ENCODE measurements at regions not wholly inside any gene's neighbourhood (a gene's known extent, or its start where the extent isn't known, plus 50 kb on each side); places are given as distances from the start of the nearest gene placed in this dataset.

DNA sequence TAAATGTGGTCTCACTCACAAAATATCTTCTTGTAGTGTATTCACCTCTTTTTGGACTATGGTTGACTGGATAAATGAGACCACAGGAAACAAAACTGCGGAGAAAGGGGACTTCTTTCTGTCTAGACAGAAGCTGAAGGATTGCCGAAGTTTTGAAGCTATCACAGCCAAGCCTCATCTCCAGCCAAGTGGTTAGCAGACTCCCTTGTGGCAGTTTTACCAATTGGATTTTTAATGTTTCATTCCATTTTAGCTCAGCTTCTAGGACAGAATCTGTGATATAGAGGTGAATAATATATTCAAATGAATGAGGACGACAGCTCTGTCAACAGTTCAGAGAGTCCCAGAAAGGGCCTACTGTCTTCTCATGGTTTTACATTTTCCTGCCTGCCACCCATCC lies 215.7 kb upstream of the ZNF608 start:
- TF ChIP-seq, protein P1, sequence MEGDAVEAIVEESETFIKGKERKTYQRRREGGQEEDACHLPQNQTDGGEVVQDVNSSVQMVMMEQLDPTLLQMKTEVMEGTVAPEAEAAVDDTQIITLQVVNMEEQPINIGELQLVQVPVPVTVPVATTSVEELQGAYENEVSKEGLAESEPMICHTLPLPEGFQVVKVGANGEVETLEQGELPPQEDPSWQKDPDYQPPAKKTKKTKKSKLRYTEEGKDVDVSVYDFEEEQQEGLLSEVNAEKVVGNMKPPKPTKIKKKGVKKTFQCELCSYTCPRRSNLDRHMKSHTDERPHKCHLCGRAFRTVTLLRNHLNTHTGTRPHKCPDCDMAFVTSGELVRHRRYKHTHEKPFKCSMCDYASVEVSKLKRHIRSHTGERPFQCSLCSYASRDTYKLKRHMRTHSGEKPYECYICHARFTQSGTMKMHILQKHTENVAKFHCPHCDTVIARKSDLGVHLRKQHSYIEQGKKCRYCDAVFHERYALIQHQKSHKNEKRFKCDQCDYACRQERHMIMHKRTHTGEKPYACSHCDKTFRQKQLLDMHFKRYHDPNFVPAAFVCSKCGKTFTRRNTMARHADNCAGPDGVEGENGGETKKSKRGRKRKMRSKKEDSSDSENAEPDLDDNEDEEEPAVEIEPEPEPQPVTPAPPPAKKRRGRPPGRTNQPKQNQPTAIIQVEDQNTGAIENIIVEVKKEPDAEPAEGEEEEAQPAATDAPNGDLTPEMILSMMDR (IDR thresholded peaks at IDR 0.05), result no peak
- TF ChIP-seq POLR2A (IDR thresholded peaks at IDR 0.05), result no peak
- TF ChIP-seq EP300 (IDR thresholded peaks at IDR 0.05), result no peak

Data from tibial nerve (tissue), 4 donors.